ENCODE measurements at regions not wholly inside any gene's neighbourhood (a gene's known extent, or its start where the extent isn't known, plus 50 kb on each side); places are given as distances from the start of the nearest gene placed in this dataset.

DNA sequence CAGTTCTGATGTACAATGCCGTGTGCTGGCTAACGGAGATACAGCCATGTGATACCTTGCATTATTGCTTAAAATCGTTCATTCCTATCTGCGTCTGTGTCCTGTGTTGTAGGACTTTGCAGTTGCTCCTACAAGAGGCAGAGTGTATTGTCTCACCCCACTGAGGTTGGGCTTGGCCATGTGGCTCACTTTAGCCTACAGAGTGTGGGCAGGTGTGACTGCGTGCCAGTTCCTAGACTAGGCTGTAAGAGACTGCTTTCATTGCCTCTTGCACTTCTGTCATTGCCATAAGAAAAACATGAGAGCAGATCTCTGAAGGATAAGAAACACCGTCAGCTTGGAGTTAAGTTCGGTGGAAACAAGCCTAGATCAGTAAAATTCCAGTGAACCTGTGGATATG is 197.7 kb upstream of the CRY1 start:
- H3K27me3 ChIP-seq (ENCODE audit: control insufficient read depth in 2 of 2, insufficient read depth in 2 of 2, low read length in 2 of 2), result no peaks in the 10 kb centered on the region
- H3K9me3 ChIP-seq (ENCODE audit: control insufficient read depth in 2 of 2, low read length in 2 of 2), result no peaks in the 10 kb centered on the region
- no peak overlapping the region for H3K4me3 ChIP-seq (ENCODE audit: low read length in 2 of 2)
- H3K9ac ChIP-seq (ENCODE audit: low read depth in 1 of 2, low read length in 2 of 2), result no peak overlapping the region
- no peaks in the 10 kb centered on the region for H3K36me3 ChIP-seq (ENCODE audit: control insufficient read depth in 2 of 2, insufficient read depth in 2 of 2, low read length in 2 of 2)
- no peaks in the 10 kb centered on the region for H3K4me1 ChIP-seq (ENCODE audit: control insufficient read depth in 2 of 2, insufficient read depth in 2 of 2, low read length in 2 of 2)
- H3K27ac ChIP-seq (ENCODE audit: low read depth in 2 of 2, low read length in 2 of 2), result no peak overlapping the region

DNA sequence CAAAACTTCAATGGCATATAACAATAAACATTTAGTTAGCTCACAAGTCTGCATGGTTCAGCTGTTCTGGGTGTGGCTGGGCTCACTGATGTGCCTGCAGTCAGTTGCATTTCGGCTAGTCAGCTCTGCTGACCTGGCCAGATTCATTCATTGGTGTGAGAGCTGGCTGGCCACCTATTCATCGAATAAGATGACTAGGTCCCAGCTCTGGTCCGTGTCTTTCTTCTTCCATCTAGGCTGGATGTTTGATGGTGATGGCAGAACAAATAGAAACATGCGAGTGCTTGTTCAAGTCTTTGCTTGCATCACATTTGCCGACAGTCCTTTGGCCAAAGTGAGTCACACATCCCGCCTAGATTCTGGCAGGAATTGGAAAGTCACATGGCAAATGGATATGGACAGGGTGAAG is 203.3 kb upstream of the CRY1 start:
- H3K9me3 ChIP-seq (ENCODE audit: control insufficient read depth in 2 of 2, low read length in 2 of 2), result no peaks in the 10 kb centered on the region
- H3K4me3 ChIP-seq (ENCODE audit: low read length in 2 of 2), result no peak overlapping the region
- H3K36me3 ChIP-seq (ENCODE audit: control insufficient read depth in 2 of 2, insufficient read depth in 2 of 2, low read length in 2 of 2), result no peaks in the 10 kb centered on the region
- H3K9ac ChIP-seq (ENCODE audit: low read depth in 1 of 2, low read length in 2 of 2), result no peak overlapping the region
- H3K27me3 ChIP-seq (ENCODE audit: control insufficient read depth in 2 of 2, insufficient read depth in 2 of 2, low read length in 2 of 2), result no peaks in the 10 kb centered on the region
- H3K4me1 ChIP-seq (ENCODE audit: control insufficient read depth in 2 of 2, insufficient read depth in 2 of 2, low read length in 2 of 2), result no peaks in the 10 kb centered on the region
- H3K27ac ChIP-seq (ENCODE audit: low read depth in 2 of 2, low read length in 2 of 2), result no peak overlapping the region

- Histone ChIP-seq H3K9me3 (ENCODE audit: control insufficient read depth in 2 of 2, low read length in 2 of 2) (no peaks in the 10 kb centered on the region), H3K4me3 (ENCODE audit: low read length in 2 of 2) (no peak overlapping the region), H3K27ac (ENCODE audit: low read depth in 2 of 2, low read length in 2 of 2) (no peak overlapping the region), H3K27me3 (ENCODE audit: control insufficient read depth in 2 of 2, insufficient read depth in 2 of 2, low read length in 2 of 2) (no peaks in the 10 kb centered on the region), H3K36me3 (ENCODE audit: control insufficient read depth in 2 of 2, insufficient read depth in 2 of 2, low read length in 2 of 2) (no peaks in the 10 kb centered on the region), H3K9ac (ENCODE audit: low read depth in 1 of 2, low read length in 2 of 2) (no peak overlapping the region), H3K4me1 (ENCODE audit: control insufficient read depth in 2 of 2, insufficient read depth in 2 of 2, low read length in 2 of 2) (no peaks in the 10 kb centered on the region)
Measured at GRCh38 chr12:107302649-107303341, 209.4 kb upstream of the CRY1 start.

GRCh38 chr12:107304588-107305532 is 211.5 kb upstream of the CRY1 start:
- no peak overlapping the region for H3K4me3 ChIP-seq (ENCODE audit: low read length in 2 of 2)
- H3K9ac ChIP-seq (ENCODE audit: low read depth in 1 of 2, low read length in 2 of 2), result no peak overlapping the region

GRCh38 chr12:107306141-107306659 is 212.9 kb upstream of the CRY1 start:
- H3K27ac ChIP-seq (ENCODE audit: low read depth in 2 of 2, low read length in 2 of 2), result no peak overlapping the region
- no peaks in the 10 kb centered on the region for H3K36me3 ChIP-seq (ENCODE audit: control insufficient read depth in 2 of 2, insufficient read depth in 2 of 2, low read length in 2 of 2)
- H3K4me3 ChIP-seq (ENCODE audit: low read length in 2 of 2), result no peak overlapping the region
- no peaks in the 10 kb centered on the region for H3K4me1 ChIP-seq (ENCODE audit: control insufficient read depth in 2 of 2, insufficient read depth in 2 of 2, low read length in 2 of 2)
- H3K9me3 ChIP-seq (ENCODE audit: control insufficient read depth in 2 of 2, low read length in 2 of 2), result no peaks in the 10 kb centered on the region
- H3K9ac ChIP-seq (ENCODE audit: low read depth in 1 of 2, low read length in 2 of 2), result no peak overlapping the region
- H3K27me3 ChIP-seq (ENCODE audit: control insufficient read depth in 2 of 2, insufficient read depth in 2 of 2, low read length in 2 of 2), result no peaks in the 10 kb centered on the region

More at GRCh38 chr12:107304588-107305532, 211.5 kb upstream of the CRY1 start:
- no peaks in the 10 kb centered on the region for H3K9me3 ChIP-seq (ENCODE audit: control insufficient read depth in 2 of 2, low read length in 2 of 2)
- no peaks in the 10 kb centered on the region for H3K4me1 ChIP-seq (ENCODE audit: control insufficient read depth in 2 of 2, insufficient read depth in 2 of 2, low read length in 2 of 2)
- H3K36me3 ChIP-seq (ENCODE audit: control insufficient read depth in 2 of 2, insufficient read depth in 2 of 2, low read length in 2 of 2), result no peaks in the 10 kb centered on the region
- no peak overlapping the region for H3K27ac ChIP-seq (ENCODE audit: low read depth in 2 of 2, low read length in 2 of 2)
- no peaks in the 10 kb centered on the region for H3K27me3 ChIP-seq (ENCODE audit: control insufficient read depth in 2 of 2, insufficient read depth in 2 of 2, low read length in 2 of 2)

DNA sequence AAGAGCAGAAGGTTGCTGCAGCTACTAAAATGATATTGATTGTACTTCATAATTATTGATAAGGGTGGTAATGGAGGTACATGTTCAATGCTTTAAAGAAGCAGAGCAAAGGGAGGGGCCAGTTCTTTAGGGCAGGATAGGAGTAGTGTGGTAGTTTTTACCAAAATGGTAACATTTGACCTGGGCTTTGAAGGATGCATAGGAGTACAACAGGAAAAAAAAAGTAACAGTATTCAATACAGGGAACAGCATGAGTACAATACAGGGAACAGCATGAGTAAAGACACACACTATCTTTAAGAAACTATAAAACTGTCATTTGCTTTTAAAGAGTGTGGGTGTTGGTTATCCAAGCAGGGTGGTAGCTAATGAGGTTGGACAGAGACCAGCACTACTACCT is 215.0 kb upstream of the CRY1 start:
- H3K27ac ChIP-seq (ENCODE audit: low read depth in 2 of 2, low read length in 2 of 2), result no peak overlapping the region
- no peaks in the 10 kb centered on the region for H3K27me3 ChIP-seq (ENCODE audit: control insufficient read depth in 2 of 2, insufficient read depth in 2 of 2, low read length in 2 of 2)
- no peaks in the 10 kb centered on the region for H3K4me1 ChIP-seq (ENCODE audit: control insufficient read depth in 2 of 2, insufficient read depth in 2 of 2, low read length in 2 of 2)
- H3K36me3 ChIP-seq (ENCODE audit: control insufficient read depth in 2 of 2, insufficient read depth in 2 of 2, low read length in 2 of 2), result no peaks in the 10 kb centered on the region
- H3K4me3 ChIP-seq (ENCODE audit: low read length in 2 of 2), result no peak overlapping the region
- no peak overlapping the region for H3K9ac ChIP-seq (ENCODE audit: low read depth in 1 of 2, low read length in 2 of 2)
- H3K9me3 ChIP-seq (ENCODE audit: control insufficient read depth in 2 of 2, low read length in 2 of 2), result no peaks in the 10 kb centered on the region

- H3K27me3 ChIP-seq (ENCODE audit: control insufficient read depth in 2 of 2, insufficient read depth in 2 of 2, low read length in 2 of 2), result no peaks in the 10 kb centered on the region
- no peaks in the 10 kb centered on the region for H3K9me3 ChIP-seq (ENCODE audit: control insufficient read depth in 2 of 2, low read length in 2 of 2)
- no peak overlapping the region for H3K4me3 ChIP-seq (ENCODE audit: low read length in 2 of 2)
- H3K9ac ChIP-seq (ENCODE audit: low read depth in 1 of 2, low read length in 2 of 2), result no peak overlapping the region
- H3K27ac ChIP-seq (ENCODE audit: low read depth in 2 of 2, low read length in 2 of 2), result no peak overlapping the region
- H3K4me1 ChIP-seq (ENCODE audit: control insufficient read depth in 2 of 2, insufficient read depth in 2 of 2, low read length in 2 of 2), result no peaks in the 10 kb centered on the region
- no peaks in the 10 kb centered on the region for H3K36me3 ChIP-seq (ENCODE audit: control insufficient read depth in 2 of 2, insufficient read depth in 2 of 2, low read length in 2 of 2)
Measured at GRCh38 chr12:107309020-107309419, 215.7 kb upstream of the CRY1 start.

DNA sequence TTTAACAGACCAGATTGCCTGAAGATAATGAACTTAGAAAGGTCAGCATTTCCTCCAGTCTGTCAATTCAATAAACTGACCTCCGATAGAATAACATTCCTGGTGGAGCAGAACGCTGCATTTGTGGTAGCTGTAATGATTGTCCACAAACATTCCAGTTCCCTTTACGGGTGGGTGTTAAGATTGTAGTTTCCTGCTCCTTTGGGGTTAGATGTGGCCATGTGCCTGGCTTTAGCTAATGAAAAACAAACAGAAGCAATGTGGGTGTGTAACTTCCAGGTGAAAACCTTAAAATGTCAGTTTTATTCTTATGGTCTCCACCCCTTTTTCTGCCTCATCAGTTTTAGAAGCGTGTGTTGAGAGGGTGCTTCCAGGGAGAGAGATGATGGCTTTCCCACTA is 217.3 kb upstream of the CRY1 start:
- Histone ChIP-seq H3K9me3 (ENCODE audit: control insufficient read depth in 2 of 2, low read length in 2 of 2) (no peaks in the 10 kb centered on the region), H3K36me3 (ENCODE audit: control insufficient read depth in 2 of 2, insufficient read depth in 2 of 2, low read length in 2 of 2) (no peaks in the 10 kb centered on the region), H3K4me3 (ENCODE audit: low read length in 2 of 2) (no peak overlapping the region), H3K27ac (ENCODE audit: low read depth in 2 of 2, low read length in 2 of 2) (no peak overlapping the region), H3K27me3 (ENCODE audit: control insufficient read depth in 2 of 2, insufficient read depth in 2 of 2, low read length in 2 of 2) (peaks cover 8 to 10% of the 10 kb centered on the region in 2 donors), H3K4me1 (ENCODE audit: control insufficient read depth in 2 of 2, insufficient read depth in 2 of 2, low read length in 2 of 2) (no peaks in the 10 kb centered on the region), H3K9ac (ENCODE audit: low read depth in 1 of 2, low read length in 2 of 2) (no peak overlapping the region)

DNA sequence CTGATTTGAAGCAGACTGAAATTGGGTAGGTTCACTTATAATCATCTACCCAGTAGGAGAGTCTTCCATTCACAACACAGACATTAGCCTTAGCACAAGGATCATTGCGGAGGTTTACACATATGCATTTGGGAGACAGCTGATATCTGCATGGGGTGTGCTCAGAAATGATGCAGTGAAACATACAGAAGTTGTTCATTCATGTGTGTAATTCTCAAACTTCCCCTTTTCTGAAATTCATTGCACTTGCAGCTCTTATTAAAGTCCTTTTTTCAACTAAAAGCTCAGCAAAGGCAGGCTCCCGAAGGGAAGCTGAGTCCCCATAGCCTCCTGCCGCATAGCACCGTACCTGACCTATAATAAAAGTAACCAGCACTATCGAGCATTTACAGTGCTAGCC is 218.3 kb upstream of the CRY1 start:
- no peaks in the 10 kb centered on the region for H3K4me1 ChIP-seq (ENCODE audit: control insufficient read depth in 2 of 2, insufficient read depth in 2 of 2, low read length in 2 of 2)
- H3K27ac ChIP-seq (ENCODE audit: low read depth in 2 of 2, low read length in 2 of 2), result no peak overlapping the region
- H3K36me3 ChIP-seq (ENCODE audit: control insufficient read depth in 2 of 2, insufficient read depth in 2 of 2, low read length in 2 of 2), result no peaks in the 10 kb centered on the region
- no peak overlapping the region for H3K9ac ChIP-seq (ENCODE audit: low read depth in 1 of 2, low read length in 2 of 2)
- no peak overlapping the region for H3K4me3 ChIP-seq (ENCODE audit: low read length in 2 of 2)
- H3K27me3 ChIP-seq (ENCODE audit: control insufficient read depth in 2 of 2, insufficient read depth in 2 of 2, low read length in 2 of 2), result peaks cover 8 to 11% of the 10 kb centered on the region in 2 donors
- no peaks in the 10 kb centered on the region for H3K9me3 ChIP-seq (ENCODE audit: control insufficient read depth in 2 of 2, low read length in 2 of 2)

Data from mucosa of rectum (tissue), 2 donors.